Renal pelvis (tissue), 1 donor: ENCODE measurements at regions not wholly inside any gene's neighbourhood (a gene's known extent, or its start where the extent isn't known, plus 50 kb on each side); places are given as distances from the start of the nearest gene placed in this dataset.
A peak's percentile ranks its signal among the peaks of the same experiment; 100 is the strongest.
"Not testable (repeated sequence)": the region's sequence is repeated elsewhere in the genome, so short reads cannot be mapped to it uniquely, and the experiment has no call there.

Source experiments
- DNase-seq: peaks from one replicate; pipeline ENCODE4 v3.0.0-alpha.2; 2013

DNA sequence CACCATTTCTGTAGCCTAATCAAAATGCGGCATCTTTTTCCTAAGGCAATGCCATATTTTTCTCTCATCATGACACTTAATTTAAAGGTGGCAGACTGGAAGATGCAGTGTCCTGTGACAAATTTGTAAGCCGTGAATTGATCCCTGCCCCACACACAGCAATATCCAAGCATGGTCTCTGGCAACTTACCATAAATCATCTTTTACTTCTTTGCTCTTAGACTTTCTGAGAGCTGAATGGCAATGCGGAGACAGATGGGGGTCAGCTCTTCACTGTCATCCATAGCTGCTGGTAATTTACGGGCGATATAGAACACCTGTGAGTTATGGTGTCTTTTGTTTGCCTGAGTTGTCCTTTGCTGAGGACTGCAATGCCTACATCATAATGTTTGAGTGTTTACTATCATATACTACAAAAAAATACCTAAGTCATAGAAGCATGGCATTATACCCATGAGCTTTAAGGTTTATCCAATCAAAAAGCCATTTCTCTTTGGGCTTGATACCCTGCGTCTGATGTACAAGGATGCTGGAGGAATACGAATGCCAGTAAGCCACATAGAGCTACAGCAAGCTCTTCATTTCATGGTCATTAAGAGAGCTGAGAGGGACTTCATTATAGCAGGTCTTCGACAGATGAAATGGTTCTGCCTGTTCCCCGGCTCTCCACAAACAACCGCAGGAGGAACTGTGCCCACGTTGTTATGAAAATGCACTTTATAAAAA, 148.1 kb downstream of the TRIML1 start:
- DNase-seq = no peak

DNA sequence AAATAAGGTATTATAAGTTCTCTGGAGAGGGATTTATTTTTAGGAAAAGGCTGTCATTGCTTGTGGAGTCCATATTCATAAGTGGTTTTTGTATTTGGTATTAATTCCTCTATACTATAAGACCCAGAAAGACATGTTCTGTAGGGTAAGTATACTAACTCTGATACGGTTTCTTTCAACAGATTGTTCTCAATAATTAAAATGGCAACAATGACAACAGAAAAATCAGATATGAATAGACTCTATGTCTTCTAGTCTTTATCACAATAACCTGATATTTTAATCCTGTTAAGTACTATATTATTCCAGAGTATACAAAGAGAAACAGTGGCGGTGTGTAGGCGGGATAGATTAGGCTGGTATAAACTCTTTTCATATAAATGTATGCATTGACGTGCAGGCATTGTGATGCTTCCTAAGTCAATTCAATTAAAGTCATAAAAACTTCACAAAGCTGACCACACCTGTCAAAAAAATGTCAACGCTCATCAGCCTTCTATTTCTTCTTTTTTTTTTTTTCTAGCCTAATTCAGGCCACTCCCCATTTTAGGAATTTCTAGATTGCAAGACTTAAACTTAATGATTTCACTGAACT, 150.4 kb downstream of the TRIML1 start:
- no peak for DNase-seq

DNA sequence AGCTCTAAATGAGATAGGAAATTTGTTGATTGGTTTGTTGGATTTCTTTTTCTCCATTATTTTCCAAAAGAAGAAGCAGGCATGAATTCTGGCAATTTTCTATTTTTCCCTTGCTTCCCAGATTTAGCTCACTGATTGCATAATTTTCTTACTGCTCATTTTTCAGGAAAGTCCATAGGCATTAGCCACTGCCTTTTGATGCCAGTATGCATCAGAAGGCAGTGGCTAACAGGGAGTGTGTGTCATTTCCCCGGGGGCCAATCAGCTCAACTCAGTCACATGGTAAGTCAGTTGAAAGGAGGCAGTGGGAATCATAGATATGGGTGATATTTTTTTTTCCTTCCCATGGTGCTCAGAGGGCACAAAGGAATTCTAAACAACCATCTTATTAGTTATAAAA, 156.7 kb downstream of the TRIML1 start:
- no peak for DNase-seq

DNA sequence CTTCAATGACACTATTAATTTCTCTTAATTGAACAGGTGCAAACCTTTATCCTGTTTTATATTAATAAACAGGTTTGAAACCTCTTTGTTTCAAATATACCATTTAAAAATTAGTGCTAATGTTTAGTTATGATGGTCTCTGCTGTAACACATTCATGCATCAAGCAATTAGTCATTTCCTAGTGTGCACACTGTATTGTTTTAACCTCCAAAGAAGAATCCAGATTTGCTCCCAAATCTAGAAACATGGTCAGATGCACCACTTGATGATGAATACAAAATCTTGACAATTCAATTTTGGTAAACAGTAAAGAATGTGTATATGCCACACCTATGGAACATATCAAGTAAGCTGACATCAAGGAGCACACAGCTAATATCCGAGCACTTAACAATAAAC, 157.1 kb downstream of the TRIML1 start:
- DNase-seq = no peak

DNA sequence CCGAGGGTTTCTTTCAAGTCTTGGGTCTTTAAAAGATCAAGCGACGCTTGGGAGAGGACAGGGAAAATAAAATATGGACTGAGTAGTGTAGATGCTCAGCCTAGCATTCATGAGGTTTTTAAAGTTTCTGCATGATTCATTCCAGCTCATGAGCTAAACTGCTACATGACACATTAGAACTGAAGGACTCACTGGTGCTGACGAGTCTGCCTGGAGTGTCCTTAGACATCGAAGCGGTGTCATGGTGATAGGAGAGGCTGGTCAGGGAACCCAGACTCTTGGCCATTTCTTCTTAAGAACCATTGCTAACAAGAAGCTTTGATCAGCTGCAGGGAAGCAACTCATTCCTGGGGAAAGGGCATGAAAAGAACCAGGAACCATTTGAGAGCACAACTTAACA, 158.6 kb downstream of the TRIML1 start:
- no peak for DNase-seq

DNA sequence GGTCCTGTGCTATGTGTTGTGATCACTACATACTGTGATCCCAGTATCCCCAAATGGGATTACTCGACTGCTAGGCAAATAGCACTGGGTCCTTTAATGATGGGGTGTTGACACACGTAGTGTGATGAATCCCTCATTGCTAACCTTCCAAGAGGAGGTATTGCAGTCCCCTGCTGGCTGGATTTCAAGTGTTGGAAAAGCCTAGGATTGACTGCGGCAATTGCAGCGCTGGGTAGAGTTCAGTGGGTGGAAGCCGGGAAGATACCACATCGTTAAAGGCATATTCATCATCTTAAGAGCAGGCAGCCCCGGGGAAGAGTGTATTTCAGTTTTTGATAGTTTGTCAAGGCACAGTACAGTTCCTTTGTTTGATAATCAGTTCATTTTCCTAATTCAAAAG, 159.9 kb downstream of the TRIML1 start:
- DNase-seq = no peak

DNA sequence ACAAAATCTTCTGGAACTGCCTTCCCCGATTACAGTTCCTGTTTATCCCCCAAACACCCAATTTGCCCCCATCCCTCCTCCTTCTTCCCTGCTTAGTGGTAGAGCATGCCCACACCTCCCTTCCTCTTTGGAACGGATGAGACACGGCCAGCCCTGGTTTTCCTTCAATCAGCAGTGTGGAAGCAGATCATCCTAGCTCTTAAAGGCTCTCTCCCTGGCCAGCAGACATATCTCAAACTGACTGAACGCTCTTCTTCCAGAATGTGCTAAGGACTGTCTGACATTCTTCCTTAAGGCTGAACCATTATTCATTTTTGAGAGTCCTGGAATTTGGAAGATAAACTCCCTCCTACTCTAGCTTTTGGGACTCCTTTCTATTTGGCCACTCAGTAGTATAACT, 161.1 kb downstream of the TRIML1 start:
- DNase-seq = no peak

DNA sequence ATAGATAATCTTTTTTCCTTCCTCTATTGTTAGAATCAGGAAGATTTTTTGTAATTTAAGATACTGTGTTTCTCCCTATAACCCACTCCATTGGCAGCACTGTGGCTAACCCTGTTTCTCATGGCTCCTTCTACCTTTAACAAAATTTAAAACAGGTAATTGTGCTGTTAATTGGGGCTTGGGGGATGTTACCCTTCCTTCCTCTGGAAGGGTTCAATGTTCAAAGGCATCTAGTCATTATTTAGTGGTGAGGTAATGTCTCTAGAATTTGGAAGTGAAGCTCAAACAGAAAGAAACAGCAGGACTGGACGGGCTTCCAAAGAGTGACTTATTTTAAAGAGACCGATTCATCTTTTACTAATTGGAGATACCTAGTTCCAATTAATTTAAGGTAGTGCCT, 166.4 kb downstream of the TRIML1 start:
- DNase-seq = no peak

DNA sequence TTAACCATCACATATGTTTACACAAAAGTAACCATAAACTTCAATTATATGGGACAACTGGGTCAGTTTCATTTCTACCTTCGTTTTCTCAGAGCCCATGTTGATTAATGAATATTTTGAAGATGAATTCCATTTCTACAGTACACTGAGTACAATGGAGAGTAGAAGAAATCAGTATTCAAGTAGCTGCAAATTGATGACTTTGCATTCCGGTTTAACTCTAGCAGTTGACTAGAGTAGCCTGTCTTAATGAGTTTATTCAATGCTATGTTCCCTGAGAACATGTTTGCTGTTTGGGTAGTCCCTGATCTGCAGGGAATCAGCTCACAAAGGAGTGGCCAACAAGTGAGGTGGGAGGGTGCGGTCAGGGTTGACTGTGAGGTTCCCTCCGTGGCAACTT, 168.3 kb downstream of the TRIML1 start:
- DNase-seq = no peak

DNA sequence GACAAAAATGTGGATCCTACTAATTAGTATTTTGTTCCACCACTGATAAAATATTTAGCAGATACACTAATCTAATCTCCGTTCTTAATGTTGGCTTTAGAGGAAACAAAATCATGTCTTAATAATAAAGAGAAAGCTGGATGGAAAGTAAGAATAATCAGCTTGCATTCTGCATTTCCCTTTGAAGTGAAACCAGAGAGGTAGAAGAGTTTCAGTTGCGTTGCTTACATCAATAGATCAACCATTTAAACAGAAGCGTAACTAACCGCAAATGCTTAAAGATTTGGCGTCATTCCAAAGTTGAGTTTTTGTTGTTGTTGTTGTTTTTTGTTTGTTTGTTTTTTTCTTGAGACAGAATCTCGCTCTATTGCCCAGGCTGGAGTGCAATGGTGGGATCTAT, 168.9 kb downstream of the TRIML1 start:
- DNase-seq = no peak

DNA sequence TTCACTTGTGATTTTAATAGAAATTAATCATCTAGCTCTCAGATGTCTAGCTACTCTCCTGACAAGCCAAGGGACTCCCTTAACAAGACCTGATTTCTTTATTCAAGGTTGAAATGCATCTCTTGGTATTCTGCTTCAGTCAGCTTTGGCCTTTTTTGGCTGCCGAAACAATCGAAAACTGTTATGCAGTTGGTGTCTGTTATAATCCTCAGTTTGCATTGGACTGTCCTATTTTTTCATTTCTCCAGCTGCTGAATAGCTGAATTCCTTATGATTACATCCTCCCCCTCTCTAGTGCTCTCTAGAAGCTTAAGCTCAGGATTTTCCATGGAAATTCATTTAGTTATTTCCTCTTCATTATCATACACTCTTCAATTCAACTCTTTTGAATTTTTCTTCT, 177.2 kb downstream of the TRIML1 start:
- no peak for DNase-seq

DNA sequence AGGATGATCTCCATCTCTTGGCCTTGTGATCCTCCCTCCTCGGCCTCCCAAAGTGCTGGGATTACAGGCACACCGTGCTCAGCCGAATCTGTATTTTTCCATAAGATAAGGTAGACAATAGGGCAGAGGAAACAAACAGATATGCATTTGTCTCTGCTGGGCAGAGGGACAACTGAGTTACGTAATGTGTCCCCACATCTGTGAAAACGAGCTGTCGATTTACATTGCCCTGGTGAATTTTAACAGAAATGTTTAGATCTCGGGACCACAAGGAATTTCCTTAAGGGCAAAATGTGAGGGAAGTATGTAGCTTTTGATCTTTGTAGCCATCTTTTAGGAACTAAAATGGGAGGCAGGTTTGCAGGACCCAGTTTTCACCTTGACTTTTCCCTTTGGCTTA, 189.7 kb downstream of the TRIML1 start:
- no peak for DNase-seq

DNA sequence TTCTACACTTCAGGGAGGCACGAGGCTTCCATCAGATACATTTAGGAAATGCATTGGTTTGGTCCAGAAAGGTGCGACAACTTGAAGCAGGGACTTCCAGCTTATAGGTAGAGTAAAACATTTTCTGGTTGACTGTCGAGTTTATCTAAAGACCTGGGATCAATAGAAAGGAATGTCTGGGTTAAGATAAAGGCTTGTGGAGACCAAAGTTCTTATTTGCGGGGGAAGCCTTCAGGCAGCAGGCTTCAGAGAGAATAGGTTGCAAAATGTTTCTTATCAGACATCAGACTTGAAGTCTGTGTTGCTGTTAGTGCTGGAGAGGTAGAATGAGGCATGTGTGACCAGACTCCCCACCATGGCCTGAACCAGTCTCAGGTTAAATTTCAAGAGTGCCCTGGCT, 190.3 kb downstream of the TRIML1 start:
- DNase-seq = no peak

DNA sequence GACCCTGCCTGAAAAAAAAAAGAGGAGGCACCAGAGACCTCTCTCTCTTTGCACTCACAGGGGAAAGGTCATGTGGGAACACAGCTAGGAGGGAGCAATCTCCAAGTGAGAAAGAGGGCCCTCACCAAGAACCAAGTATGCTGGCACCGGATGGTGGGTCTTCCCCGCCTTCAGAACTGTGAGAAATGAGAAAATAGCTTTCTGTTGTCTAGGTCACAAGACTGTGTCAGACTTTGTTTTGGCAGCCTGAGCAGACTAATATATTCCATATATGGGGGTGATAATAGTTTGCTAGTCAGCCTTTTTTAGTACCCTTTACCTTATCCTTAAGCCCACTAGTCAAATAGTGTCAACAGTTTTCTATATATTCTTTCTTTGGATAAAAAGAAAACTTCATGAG, 193.0 kb downstream of the TRIML1 start:
- DNase-seq = no peak

DNA sequence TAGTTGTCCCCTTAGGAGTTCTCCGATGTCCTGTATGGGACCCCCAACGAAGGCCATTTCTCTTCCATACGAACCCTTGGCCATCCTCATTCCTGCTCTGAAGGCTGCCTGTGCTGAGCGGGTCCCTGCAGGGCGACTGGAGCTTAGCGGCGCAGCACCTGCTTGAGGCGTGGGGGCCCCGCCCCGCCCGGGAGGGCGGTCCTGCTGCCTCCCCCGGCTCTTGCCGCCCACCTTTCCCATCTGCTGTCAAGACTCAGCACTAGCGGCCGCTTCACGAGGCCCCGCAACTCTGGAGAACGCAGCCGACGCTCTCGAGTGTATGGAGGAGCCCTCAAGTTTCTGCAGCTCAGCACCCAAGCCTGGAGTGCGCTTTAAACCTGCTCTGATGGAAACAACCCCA, 197.7 kb downstream of the TRIML1 start:
- no peak for DNase-seq

DNA sequence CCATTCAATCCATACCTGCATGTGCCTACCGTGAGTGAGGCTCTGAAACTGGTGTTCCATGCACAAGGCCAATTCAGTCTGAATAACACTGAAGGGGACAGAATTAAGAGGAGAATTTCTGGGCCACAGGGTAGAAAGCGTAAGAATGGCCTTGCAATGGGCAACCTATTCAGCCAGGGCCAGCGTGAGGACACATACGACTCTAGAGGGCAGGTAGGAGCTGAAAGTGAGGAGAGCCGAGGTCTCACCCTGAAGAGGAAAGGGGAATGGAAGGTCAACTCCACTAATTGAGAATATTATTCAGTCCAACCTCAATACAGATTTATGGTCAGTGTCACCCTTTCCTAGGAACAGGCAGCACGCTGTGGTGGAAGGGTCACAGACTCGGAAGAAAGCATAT, 202.2 kb downstream of the TRIML1 start:
- DNase-seq = no peak

DNA sequence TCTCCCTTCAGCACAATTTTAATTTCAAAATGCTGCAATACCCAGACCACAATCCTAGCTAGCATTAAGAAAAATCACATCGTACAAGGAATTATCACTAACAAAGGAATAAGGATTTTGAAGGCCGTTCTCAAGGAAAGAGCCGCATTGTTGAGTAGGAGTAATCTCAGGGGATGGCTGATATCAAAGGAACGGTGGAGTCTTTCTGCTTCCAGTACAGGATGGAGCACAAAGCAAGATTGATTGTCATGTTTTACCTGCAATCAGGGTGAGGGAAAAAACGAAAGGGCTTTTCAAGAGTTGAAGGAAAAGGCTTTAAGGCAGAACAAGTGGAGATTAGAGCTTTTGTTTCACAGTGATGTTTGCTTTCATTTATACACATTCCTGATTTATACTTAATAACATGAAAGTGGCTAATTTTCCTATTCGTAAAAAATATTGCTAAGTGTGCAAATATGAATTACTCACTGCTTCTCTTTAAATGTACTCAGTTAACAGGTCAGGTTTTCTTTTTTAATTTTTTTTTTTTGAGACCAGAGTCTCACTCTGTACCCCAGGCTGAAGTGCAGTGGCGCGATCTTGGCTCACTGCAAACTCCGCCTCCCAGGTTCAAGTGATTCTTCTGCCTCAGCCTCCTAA, 207.0 kb downstream of the TRIML1 start:
- no peak for DNase-seq

DNA sequence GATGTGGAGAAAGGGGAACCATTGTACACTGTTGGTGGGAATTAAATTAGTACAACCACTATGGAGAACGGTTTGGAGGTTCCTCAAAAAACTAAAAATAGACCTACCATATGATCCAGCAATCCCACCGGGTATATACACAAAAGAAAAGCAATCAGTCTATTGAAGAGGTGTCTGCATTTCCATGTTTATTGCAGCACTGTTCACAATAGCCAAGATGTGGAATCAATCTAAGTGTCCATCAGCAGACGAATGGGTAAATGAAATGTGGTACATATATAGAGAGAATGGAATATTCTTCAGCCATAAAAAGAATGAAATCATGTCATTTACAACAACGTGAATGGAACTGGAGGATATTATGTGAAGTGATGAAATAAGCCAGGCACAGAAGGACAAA, 208.1 kb downstream of the TRIML1 start:
- no peak for DNase-seq

DNA sequence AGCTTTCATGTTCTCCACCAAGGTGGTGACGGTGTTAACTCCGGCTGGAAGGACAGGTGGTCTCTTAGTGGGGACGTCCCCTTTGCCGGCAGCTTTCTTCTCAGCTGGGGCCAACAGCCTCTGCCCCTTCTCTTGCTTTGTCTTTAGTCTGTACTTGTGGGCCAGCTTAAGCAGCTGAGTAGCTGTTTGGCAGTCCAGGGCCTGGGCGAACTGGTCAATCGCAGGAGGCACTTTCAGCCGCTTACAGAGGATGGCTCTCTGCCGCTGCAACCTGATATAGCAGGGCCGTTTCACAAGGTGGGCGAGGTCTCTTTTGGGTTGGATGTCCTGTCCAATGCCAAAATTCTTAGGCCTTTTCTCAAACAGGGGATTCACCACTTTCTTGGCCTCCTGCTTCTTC, 210.3 kb downstream of the TRIML1 start:
- DNase-seq = not testable (repeated sequence)

DNA sequence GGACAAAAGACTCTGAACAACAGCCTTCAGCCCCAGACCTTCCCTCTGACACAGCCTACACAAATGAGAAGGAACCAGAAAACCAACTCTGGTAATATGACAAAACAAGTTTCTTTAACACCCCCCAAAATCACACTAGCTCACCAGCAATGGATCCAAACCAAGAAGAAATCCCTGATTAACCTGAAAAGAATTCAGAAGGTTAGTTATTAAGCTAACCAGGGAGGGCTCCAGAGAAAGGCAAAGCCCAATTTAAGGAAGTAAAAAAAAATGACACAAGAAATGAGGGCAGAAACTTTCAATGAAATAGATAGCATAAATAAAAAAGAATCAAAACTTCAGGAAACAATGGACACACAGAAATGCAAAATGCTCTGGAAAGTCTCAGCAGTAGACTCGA, 224.0 kb downstream of the TRIML1 start:
- DNase-seq = no peak

DNA sequence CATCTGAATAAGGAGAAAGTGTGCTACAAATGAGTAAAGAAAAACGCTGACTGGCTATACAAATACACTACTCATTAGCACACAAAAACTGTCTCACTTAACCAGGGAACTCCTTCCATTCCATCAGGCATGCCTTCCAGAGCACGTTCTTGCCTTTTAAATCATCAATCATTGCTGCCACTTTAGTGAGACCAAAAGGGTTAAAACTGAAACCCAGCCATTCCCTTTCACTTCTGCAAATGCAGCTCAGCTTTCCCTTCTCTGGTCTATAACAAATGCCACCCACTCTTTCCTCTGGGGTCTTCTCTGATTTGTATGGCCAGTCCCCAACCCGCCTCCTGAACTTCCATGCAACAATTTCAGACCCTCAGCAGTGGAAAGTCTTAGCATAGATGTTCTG, 231.5 kb downstream of the TRIML1 start:
- DNase-seq = no peak

DNA sequence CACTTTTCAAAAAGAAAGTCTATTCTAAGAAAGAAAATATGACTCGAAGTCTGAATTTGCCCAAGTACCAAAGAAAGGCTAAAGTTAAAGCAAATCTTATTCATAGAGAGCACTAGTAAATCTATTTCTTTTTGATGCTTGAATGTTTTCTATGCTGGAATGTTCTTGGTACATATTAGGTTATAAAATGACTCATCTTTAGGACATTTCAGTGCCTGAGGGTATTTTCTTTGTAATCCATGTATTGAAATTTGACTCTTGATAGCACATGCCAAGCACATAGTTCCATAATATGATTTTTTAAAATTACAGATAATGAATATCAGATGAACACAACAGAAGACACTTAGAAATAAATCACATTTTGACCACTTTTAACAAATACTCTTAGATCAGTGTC, 232.8 kb downstream of the TRIML1 start:
- no peak for DNase-seq

DNA sequence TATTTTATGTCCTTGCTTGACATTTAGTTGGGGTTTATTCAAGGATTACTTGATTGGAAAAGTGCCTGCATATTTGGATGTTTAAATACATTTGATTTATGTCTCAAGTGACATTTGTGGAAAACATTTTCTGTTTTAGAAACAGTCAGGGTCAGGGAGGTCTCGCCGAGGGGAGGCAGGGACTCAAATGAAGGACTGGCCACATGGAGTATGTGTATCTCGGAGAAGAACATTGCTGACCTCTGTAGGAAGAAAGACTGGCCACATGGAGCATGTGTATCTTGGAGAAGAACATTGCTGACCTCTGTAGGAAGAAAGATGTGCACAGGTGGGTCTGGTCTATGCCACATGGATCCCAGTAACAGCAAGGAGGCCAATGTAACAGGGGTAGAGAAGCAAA, 233.6 kb downstream of the TRIML1 start:
- peak; percentile 51 for DNase-seq

DNA sequence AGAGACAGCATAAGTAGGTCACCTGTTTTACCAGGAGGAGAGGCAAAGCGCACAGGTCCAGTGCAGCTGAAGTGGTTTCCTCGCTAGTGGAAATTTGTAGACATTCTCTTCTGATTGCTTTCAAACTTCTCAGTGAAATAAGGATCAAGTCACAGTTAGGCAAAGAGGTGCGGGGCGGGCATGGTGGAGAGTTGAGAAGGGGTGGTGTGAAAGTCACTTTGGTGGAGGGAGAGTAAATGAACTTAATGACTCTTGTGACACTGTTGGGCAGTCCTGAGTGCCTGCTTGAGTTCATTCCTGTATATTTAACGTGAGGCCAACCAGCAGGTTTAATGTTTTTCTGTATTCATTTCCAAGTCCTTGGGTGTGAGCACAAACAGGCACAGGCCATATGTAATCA, 235.6 kb downstream of the TRIML1 start:
- DNase-seq = no peak
